ENCODE measurements at regions not wholly inside any gene's neighbourhood (a gene's known extent, or its start where the extent isn't known, plus 50 kb on each side); places are given as distances from the start of the nearest gene placed in this dataset.

GRCh38 chr1:34270181-34270580 lies 93.5 kb downstream of the C1orf94 start:
- H3K4me3 ChIP-seq, result no peak overlapping the region
- H3K9me3 ChIP-seq, result no peaks in the 10 kb centered on the region
- H3K27me3 ChIP-seq, result peaks cover 0 to 43% (median 9%) of the 10 kb centered on the region in 3 donors
- intact Hi-C loops (cut with DNase I; ENCODE audit: low total_unique reads), result no loop called here
- no peaks in the 10 kb centered on the region for H3K4me1 ChIP-seq
- TF ChIP-seq EP300 (IDR thresholded peaks at IDR 0.05) (no peak), CTCF (IDR thresholded peaks at IDR 0.05) (no peak), POLR2AphosphoS5 (IDR thresholded peaks at IDR 0.05) (no peak), POLR2A (IDR thresholded peaks at IDR 0.05) (no peak)
- no peak overlapping the region for H3K27ac ChIP-seq
- H3K36me3 ChIP-seq, result no peaks in the 10 kb centered on the region
- DNase-seq, result no peak
- 35 to 75% (median 67%) methylated on average over 3 of the region's 3 CpGs for WGBS, 5 donors

GRCh38 chr1:34272152-34272551 lies 95.4 kb downstream of the C1orf94 start:
- intact Hi-C loops (cut with DNase I; ENCODE audit: low total_unique reads), result no loop called here
- WGBS, 5 donors, result 76 to 86% (median 79%) methylated on average over 4 of the region's 4 CpGs
- TF ChIP-seq POLR2AphosphoS5 (IDR thresholded peaks at IDR 0.05), result no peak
- no peak for TF ChIP-seq EP300 (IDR thresholded peaks at IDR 0.05)
- no peak for TF ChIP-seq POLR2A (IDR thresholded peaks at IDR 0.05)
- no peak for TF ChIP-seq CTCF (IDR thresholded peaks at IDR 0.05)
- Histone ChIP-seq H3K36me3 (no peaks in the 10 kb centered on the region), H3K4me1 (no peaks in the 10 kb centered on the region), H3K27me3 (peaks cover 0 to 24% (median 0%) of the 10 kb centered on the region in 3 donors), H3K27ac (no peak overlapping the region), H3K4me3 (no peak overlapping the region), H3K9me3 (no peaks in the 10 kb centered on the region)
- no peak for DNase-seq

GRCh38 chr1:34275150-34275549 lies 98.4 kb downstream of the C1orf94 start:
- Histone ChIP-seq H3K4me3 (no peak overlapping the region), H3K36me3 (no peaks in the 10 kb centered on the region), H3K4me1 (no peaks in the 10 kb centered on the region), H3K9me3 (no peaks in the 10 kb centered on the region), H3K27ac (no peak overlapping the region), H3K27me3 (peaks cover 0 to 14% (median 0%) of the 10 kb centered on the region in 3 donors)
- DNase-seq, result no peak
- 78 to 93% (median 87%) methylated on average over 3 of the region's 3 CpGs for WGBS, 5 donors
- TF ChIP-seq POLR2A (IDR thresholded peaks at IDR 0.05) (no peak), EP300 (IDR thresholded peaks at IDR 0.05) (no peak), CTCF (IDR thresholded peaks at IDR 0.05) (no peak), POLR2AphosphoS5 (IDR thresholded peaks at IDR 0.05) (no peak)
- intact Hi-C loops (cut with DNase I; ENCODE audit: low total_unique reads), result no loop called here

GRCh38 chr1:34276606-34277005 lies 99.9 kb downstream of the C1orf94 start:
- Histone ChIP-seq H3K9me3 (peaks cover 0 to under 1% (median 0%) of the 10 kb centered on the region in 4 donors), H3K4me1 (no peaks in the 10 kb centered on the region), H3K4me3 (no peak overlapping the region), H3K27me3 (peaks cover 0 to 14% (median 0%) of the 10 kb centered on the region in 3 donors), H3K36me3 (no peaks in the 10 kb centered on the region), H3K27ac (no peak overlapping the region)
- intact Hi-C loops (cut with DNase I; ENCODE audit: low total_unique reads), result no loop called here
- TF ChIP-seq POLR2AphosphoS5 (IDR thresholded peaks at IDR 0.05), result no peak
- TF ChIP-seq EP300 (IDR thresholded peaks at IDR 0.05), result no peak
- TF ChIP-seq POLR2A (IDR thresholded peaks at IDR 0.05), result no peak
- no peak for TF ChIP-seq CTCF (IDR thresholded peaks at IDR 0.05)
- DNase-seq, result no peak
